DMS53 (cell line): ENCODE measurements at regions not wholly inside any gene's neighbourhood (a gene's known extent, or its start where the extent isn't known, plus 50 kb on each side); places are given as distances from the start of the nearest gene placed in this dataset.
"Not testable (repeated sequence)": the region's sequence is repeated elsewhere in the genome, so short reads cannot be mapped to it uniquely, and the experiment has no call there.

Experiments used
- DNase-seq: peaks from one replicate; lab custom pipeline; 2025; lab: John Stamatoyannopoulos, UW

- DNase-seq: not testable (repeated sequence)
Observed at GRCh38 chr9:89861371-89861770, 256.6 kb downstream of the GADD45G start.

GRCh38 chr9:89862316-89862715 lies 257.5 kb downstream of the GADD45G start:
- no peak for DNase-seq

GRCh38 chr9:89863141-89863540 lies 258.3 kb downstream of the GADD45G start:
- DNase-seq: no peak

GRCh38 chr9:89863837-89864236 lies 259.0 kb downstream of the GADD45G start:
- peak; percentile 79 for DNase-seq

- DNase-seq: peak; percentile 94
Observed at GRCh38 chr9:89864257-89864656, 259.4 kb downstream of the GADD45G start.

- no peak for DNase-seq
Observed at GRCh38 chr9:89864731-89865130, 259.9 kb downstream of the GADD45G start.

- no peak for DNase-seq
Observed at GRCh38 chr9:89865357-89865756, 260.5 kb downstream of the GADD45G start.

- DNase-seq: no peak
Observed at GRCh38 chr9:89865981-89866380, 261.2 kb downstream of the GADD45G start.

- DNase-seq: no peak
Observed at GRCh38 chr9:89866701-89867100, 261.9 kb downstream of the GADD45G start.

GRCh38 chr9:89868100-89868499 lies 263.3 kb downstream of the GADD45G start:
- DNase-seq: no peak

- peak; percentile 5 for DNase-seq
Observed at GRCh38 chr9:89869793-89870580, 265.2 kb downstream of the GADD45G start.

- no peak for DNase-seq
Observed at GRCh38 chr9:89871871-89872331, 267.1 kb downstream of the GADD45G start.

GRCh38 chr9:89872426-89872912 lies 267.7 kb downstream of the GADD45G start:
- DNase-seq: no peak

- no peak for DNase-seq
Observed at GRCh38 chr9:89872913-89873707, 268.3 kb downstream of the GADD45G start.

GRCh38 chr9:89873801-89874200 lies 269.0 kb downstream of the GADD45G start:
- no peak for DNase-seq

GRCh38 chr9:89874351-89875321 lies 269.8 kb downstream of the GADD45G start:
- peak; percentile 62 for DNase-seq

GRCh38 chr9:89877051-89878002 lies 272.5 kb downstream of the GADD45G start:
- no peak for DNase-seq

GRCh38 chr9:89878003-89878411 lies 273.2 kb downstream of the GADD45G start:
- DNase-seq: no peak

GRCh38 chr9:89878687-89879086 lies 273.9 kb downstream of the GADD45G start:
- DNase-seq: peak; percentile 92

GRCh38 chr9:89879276-89879675 lies 274.5 kb downstream of the GADD45G start:
- DNase-seq: no peak

GRCh38 chr9:89879701-89880100 lies 274.9 kb downstream of the GADD45G start:
- DNase-seq: no peak
